Breast epithelium (tissue), 4 donors: ENCODE measurements at regions not wholly inside any gene's neighbourhood (a gene's known extent, or its start where the extent isn't known, plus 50 kb on each side); places are given as distances from the start of the nearest gene placed in this dataset.

Experiments
- DNase-seq, 2 donors: peaks; one replicate each; pipeline ENCODE4 v3.0.0-alpha.2; 2019; ENCODE audit warnings: low spot score in 2 of 2
- H3K27ac ChIP-seq, 2 donors: fragments of 200-600 bp; sonication (generic) in 1 of 2; one replicate each; pipeline ENCODE4 v1.5.1; 2016 to 2019; ENCODE audit warnings: mild to moderate bottlenecking in 1 of 2
- H3K27me3 ChIP-seq, 2 donors: fragments of 200-600 bp; sonication (generic) in 1 of 2; one replicate each; pipeline versions ENCODE4 v1.5.1 to v1.6.0; 2017 to 2019; ENCODE audit warnings: control low read depth in 1 of 2, mild to moderate bottlenecking in 1 of 2
- H3K36me3 ChIP-seq: fragments of 200-600 bp; one replicate; pipeline ENCODE4 v1.5.1; 2019
- H3K4me1 ChIP-seq, 2 donors: fragments of 200-600 bp; sonication (generic); one replicate each; pipeline ENCODE4 v1.5.1; 2016 to 2019; ENCODE audit warnings: control low read depth in 1 of 2
- H3K4me3 ChIP-seq, 3 donors: fragments of 200-600 bp; sonication (generic); 1 replicate in 2 of 3; 2 replicates in 1 of 3; pipeline ENCODE4 v1.5.1; 2016 to 2019; ENCODE audit warnings: mild to moderate bottlenecking in 3 of 3, moderate library complexity in 2 of 3
- H3K9me3 ChIP-seq, 2 donors: fragments of 200-600 bp; sonication (generic) in 1 of 2; one replicate each; pipeline ENCODE4 v1.5.1; 2016 to 2019; ENCODE audit warnings: control low read depth in 1 of 2
- POLR2A ChIP-seq: fragments of 450-650 bp; IDR thresholded peaks from one replicate; pipeline ENCODE4 v1.6.1; 2016; ENCODE audit warnings: antibody characterized with exemption, mild to moderate bottlenecking, moderate library complexity
- POLR2AphosphoS5 ChIP-seq, 3 donors: sonication (generic); formaldehyde crosslinking; IDR thresholded peaks; one replicate each; pipeline ENCODE4 v1.6.1; 2017; ENCODE audit warnings: antibody characterized with exemption in 3 of 3
- intact Hi-C: fragments of 100-400 bp; cut with DNase I; formaldehyde crosslinking; loops from one replicate; pipeline ENCODE4 v1.15.1; 2023; ENCODE audit warnings: low total_unique reads
- TF ChIP-seq, protein P1 (sequence below), 3 donors: fragments of 450-650 bp; IDR thresholded peaks; one replicate each; pipeline ENCODE4 v1.5.1; 2016 to 2017; ENCODE audit warnings: antibody characterized with exemption in 3 of 3, mild to moderate bottlenecking in 3 of 3, moderate library complexity in 3 of 3

DNA sequence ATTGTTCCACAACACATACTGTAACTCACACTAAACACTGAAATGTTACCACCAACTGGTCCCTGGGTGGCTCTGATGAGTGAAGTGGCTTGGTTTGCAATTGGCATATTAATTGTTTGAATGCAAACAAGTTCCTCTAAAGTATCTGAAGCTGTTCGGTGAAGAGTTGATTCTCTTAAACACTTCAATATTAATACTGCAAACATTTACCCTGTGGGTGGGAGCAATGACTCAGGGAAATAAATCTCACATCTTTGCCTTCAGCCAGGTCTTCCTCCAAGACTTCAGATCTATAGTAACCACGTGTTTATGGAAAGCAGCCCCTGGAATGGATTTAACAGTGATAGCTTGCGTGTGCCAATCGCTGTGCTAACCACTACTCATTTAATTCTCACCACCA lies 176.0 kb downstream of the MAFB start:
- H3K27me3 ChIP-seq = no peaks in the 10 kb centered on the region
- H3K27ac ChIP-seq = no peak overlapping the region
- no peaks in the 10 kb centered on the region for H3K36me3 ChIP-seq
- peaks cover 0 to 5% of the 10 kb centered on the region in 2 donors for H3K4me1 ChIP-seq
- H3K9me3 ChIP-seq = no peaks in the 10 kb centered on the region
- intact Hi-C loops = no loop called here
- TF ChIP-seq, protein P1, sequence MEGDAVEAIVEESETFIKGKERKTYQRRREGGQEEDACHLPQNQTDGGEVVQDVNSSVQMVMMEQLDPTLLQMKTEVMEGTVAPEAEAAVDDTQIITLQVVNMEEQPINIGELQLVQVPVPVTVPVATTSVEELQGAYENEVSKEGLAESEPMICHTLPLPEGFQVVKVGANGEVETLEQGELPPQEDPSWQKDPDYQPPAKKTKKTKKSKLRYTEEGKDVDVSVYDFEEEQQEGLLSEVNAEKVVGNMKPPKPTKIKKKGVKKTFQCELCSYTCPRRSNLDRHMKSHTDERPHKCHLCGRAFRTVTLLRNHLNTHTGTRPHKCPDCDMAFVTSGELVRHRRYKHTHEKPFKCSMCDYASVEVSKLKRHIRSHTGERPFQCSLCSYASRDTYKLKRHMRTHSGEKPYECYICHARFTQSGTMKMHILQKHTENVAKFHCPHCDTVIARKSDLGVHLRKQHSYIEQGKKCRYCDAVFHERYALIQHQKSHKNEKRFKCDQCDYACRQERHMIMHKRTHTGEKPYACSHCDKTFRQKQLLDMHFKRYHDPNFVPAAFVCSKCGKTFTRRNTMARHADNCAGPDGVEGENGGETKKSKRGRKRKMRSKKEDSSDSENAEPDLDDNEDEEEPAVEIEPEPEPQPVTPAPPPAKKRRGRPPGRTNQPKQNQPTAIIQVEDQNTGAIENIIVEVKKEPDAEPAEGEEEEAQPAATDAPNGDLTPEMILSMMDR (IDR thresholded peaks at IDR 0.05) = no peak
- TF ChIP-seq POLR2AphosphoS5 (IDR thresholded peaks at IDR 0.05) (no peak), POLR2A (no peak)
- H3K4me3 ChIP-seq = no peak overlapping the region
- no peak for DNase-seq

DNA sequence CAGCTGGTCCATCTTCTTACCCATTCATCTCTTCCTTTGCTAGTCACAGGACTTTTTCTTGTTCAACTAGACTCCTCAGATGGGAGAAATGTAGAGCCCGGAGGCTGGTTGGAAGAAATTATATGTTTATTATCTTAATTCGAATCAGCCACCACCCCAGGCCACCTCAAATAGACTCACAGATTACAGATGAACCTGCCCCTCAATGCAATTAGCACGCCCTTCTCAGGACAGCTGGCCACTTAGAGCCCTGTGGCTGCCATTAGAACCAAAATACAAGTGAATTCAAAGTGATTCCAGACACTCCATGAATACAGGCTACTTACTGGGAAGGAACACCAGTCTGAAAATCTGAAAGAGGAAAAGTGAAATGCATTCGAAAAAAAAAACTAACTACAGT lies 176.4 kb downstream of the MAFB start:
- Histone ChIP-seq H3K4me3 (no peak overlapping the region), H3K9me3 (no peaks in the 10 kb centered on the region), H3K27ac (no peak overlapping the region), H3K27me3 (no peaks in the 10 kb centered on the region), H3K36me3 (no peaks in the 10 kb centered on the region), H3K4me1 (peaks cover 0 to 5% of the 10 kb centered on the region in 2 donors)
- intact Hi-C loops = no loop called here
- DNase-seq = no peak
- TF ChIP-seq, protein P1 (IDR thresholded peaks at IDR 0.05) = no peak
- TF ChIP-seq POLR2AphosphoS5 (IDR thresholded peaks at IDR 0.05) = no peak
- no peak for TF ChIP-seq POLR2A

DNA sequence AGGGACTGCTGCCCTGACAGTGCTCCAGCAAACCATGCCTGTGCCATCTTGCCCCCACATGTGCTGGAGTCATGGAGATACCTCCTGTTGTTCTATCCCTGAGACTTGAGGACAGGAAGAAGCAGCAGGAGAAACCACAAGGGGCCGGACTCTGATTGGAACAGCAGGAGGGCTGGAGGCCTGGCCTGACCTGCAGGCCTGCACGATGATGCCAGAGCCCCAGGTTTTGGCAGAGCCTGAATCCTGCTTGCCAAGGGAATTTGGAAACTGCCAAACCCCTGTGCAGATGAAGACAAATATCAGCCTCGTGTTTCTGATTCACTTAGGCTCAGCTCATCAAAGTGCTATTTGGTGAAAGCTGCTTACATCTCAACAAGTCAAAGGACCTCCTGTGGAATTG lies 177.6 kb downstream of the MAFB start:
- H3K27me3 ChIP-seq = no peaks in the 10 kb centered on the region
- H3K27ac ChIP-seq = peak overlapping the region; percentile 57 to 78
- H3K4me1 ChIP-seq = peaks cover 3 to 5% of the 10 kb centered on the region in 2 donors
- TF ChIP-seq, protein P1 (IDR thresholded peaks at IDR 0.05) = no peak
- TF ChIP-seq POLR2AphosphoS5 (IDR thresholded peaks at IDR 0.05) = peak in 2 of 3 donors; percentile 46 to 55
- no peak overlapping the region for H3K4me3 ChIP-seq
- no peaks in the 10 kb centered on the region for H3K36me3 ChIP-seq
- peak in 1 of 2 donors; percentile 82 for DNase-seq
- intact Hi-C loops = no loop called here
- H3K9me3 ChIP-seq = no peaks in the 10 kb centered on the region

DNA sequence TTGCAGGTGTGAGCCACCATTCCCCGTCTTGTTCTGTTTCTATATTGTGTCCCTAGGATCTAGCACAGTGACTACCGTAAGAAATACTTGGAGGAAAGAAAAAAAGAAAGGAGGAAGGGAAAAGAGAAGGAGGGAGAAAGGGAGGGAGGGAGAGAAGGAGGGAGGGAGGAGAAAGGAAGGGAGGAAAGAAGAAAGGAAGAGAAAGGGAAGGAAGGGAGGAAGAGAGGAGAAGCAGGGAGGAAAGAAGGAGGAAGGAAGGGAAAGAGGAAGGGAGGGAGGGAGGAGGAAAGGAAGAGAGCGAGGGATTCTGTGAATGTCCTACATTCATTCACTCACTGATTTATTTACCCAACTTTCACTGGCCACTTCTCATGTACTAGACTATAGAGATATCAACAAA lies 178.4 kb downstream of the MAFB start:
- TF ChIP-seq POLR2AphosphoS5 (IDR thresholded peaks at IDR 0.05) (no peak), POLR2A (no peak)
- TF ChIP-seq, protein P1 (IDR thresholded peaks at IDR 0.05) = no peak
- Histone ChIP-seq H3K27ac (peak overlapping the region; percentile 57 to 78), H3K4me1 (peaks cover 3 to 5% of the 10 kb centered on the region in 2 donors), H3K27me3 (no peaks in the 10 kb centered on the region), H3K4me3 (no peak overlapping the region), H3K36me3 (no peaks in the 10 kb centered on the region), H3K9me3 (no peaks in the 10 kb centered on the region)
- no peak for DNase-seq
- intact Hi-C loops = no loop called here

DNA sequence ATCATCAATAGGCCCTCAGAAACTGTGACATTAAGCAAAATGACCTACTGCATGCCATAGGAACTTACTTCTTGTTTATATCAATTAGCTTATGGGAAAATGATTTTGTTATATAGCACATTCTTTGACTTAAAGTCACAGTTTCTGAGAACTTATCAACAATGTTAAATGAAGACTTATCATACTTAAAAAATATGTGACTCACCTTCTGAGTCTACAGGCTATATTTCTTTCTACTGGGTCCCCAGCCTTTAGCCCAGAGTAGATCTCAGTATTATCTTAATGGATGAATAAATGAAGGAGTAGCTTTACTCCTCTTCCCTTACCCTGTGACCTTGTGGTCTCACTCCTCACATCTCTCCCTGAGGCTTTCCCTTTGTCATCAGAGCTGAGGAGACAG lies 180.2 kb downstream of the MAFB start:
- H3K27me3 ChIP-seq = no peaks in the 10 kb centered on the region
- H3K4me3 ChIP-seq = no peak overlapping the region
- H3K9me3 ChIP-seq = no peaks in the 10 kb centered on the region
- H3K36me3 ChIP-seq = no peaks in the 10 kb centered on the region
- TF ChIP-seq POLR2A (no peak), POLR2AphosphoS5 (IDR thresholded peaks at IDR 0.05) (no peak)
- TF ChIP-seq, protein P1 (IDR thresholded peaks at IDR 0.05) = no peak
- peaks cover 3 to 5% of the 10 kb centered on the region in 2 donors for H3K4me1 ChIP-seq
- H3K27ac ChIP-seq = no peak overlapping the region
- no peak for DNase-seq
- intact Hi-C loops = loop anchor here (10.0 kb wide), 1 partner anchor 176 kb away; the partner anchor contains the start of gene MAFB
